ENCODE measurements at regions not wholly inside any gene's neighbourhood (a gene's known extent, or its start where the extent isn't known, plus 50 kb on each side); places are given as distances from the start of the nearest gene placed in this dataset.

- Mint-ChIP-seq H3K9me3 (no peaks in the 10 kb centered on the region), H3K27ac (no peak overlapping the region), H3K4me1 (ENCODE audit: low read depth) (no peaks in the 10 kb centered on the region), H3K27me3 (ENCODE audit: low read depth) (no peaks in the 10 kb centered on the region), H3K36me3 (ENCODE audit: low read depth) (no peaks in the 10 kb centered on the region), H3K4me3 (no peak overlapping the region)
- DNase-seq (ENCODE audit: low spot score) = no peak
These were observed 317.9 kb upstream of the UBE2E3 start for GRCh38 chr2:180662521-180662920.

GRCh38 chr2:180661686-180662030 is 318.7 kb upstream of the UBE2E3 start:
- no peak for DNase-seq (ENCODE audit: low spot score)
- Mint-ChIP-seq H3K9me3 (no peaks in the 10 kb centered on the region), H3K36me3 (ENCODE audit: low read depth) (no peaks in the 10 kb centered on the region), H3K27ac (no peak overlapping the region), H3K4me1 (ENCODE audit: low read depth) (no peaks in the 10 kb centered on the region), H3K4me3 (no peak overlapping the region), H3K27me3 (ENCODE audit: low read depth) (no peaks in the 10 kb centered on the region)

- no peaks in the 10 kb centered on the region for H3K4me1 Mint-ChIP-seq (ENCODE audit: low read depth)
- DNase-seq (ENCODE audit: low spot score) = no peak
- H3K9me3 Mint-ChIP-seq = no peaks in the 10 kb centered on the region
- no peak overlapping the region for H3K27ac Mint-ChIP-seq
- H3K4me3 Mint-ChIP-seq = no peak overlapping the region
- no peaks in the 10 kb centered on the region for H3K36me3 Mint-ChIP-seq (ENCODE audit: low read depth)
- H3K27me3 Mint-ChIP-seq (ENCODE audit: low read depth) = no peaks in the 10 kb centered on the region
These were observed 319.3 kb upstream of the UBE2E3 start for GRCh38 chr2:180660881-180661685.

- H3K27ac Mint-ChIP-seq = no peak overlapping the region
- H3K4me3 Mint-ChIP-seq = no peak overlapping the region
- no peaks in the 10 kb centered on the region for H3K36me3 Mint-ChIP-seq (ENCODE audit: low read depth)
- no peaks in the 10 kb centered on the region for H3K9me3 Mint-ChIP-seq
- DNase-seq (ENCODE audit: low spot score) = no peak
- H3K27me3 Mint-ChIP-seq (ENCODE audit: low read depth) = no peaks in the 10 kb centered on the region
- no peaks in the 10 kb centered on the region for H3K4me1 Mint-ChIP-seq (ENCODE audit: low read depth)
These were observed 320.2 kb upstream of the UBE2E3 start for GRCh38 chr2:180660207-180660606.

- no peak overlapping the region for H3K27ac Mint-ChIP-seq
- no peaks in the 10 kb centered on the region for H3K9me3 Mint-ChIP-seq
- no peak overlapping the region for H3K4me3 Mint-ChIP-seq
- no peaks in the 10 kb centered on the region for H3K27me3 Mint-ChIP-seq (ENCODE audit: low read depth)
- H3K36me3 Mint-ChIP-seq (ENCODE audit: low read depth) = no peaks in the 10 kb centered on the region
- DNase-seq (ENCODE audit: low spot score) = no peak
- H3K4me1 Mint-ChIP-seq (ENCODE audit: low read depth) = no peaks in the 10 kb centered on the region
These were observed 323.4 kb upstream of the UBE2E3 start for GRCh38 chr2:180657054-180657453.

- H3K4me3 Mint-ChIP-seq = no peak overlapping the region
- no peaks in the 10 kb centered on the region for H3K9me3 Mint-ChIP-seq
- DNase-seq (ENCODE audit: low spot score) = no peak
- H3K4me1 Mint-ChIP-seq (ENCODE audit: low read depth) = no peaks in the 10 kb centered on the region
- no peaks in the 10 kb centered on the region for H3K36me3 Mint-ChIP-seq (ENCODE audit: low read depth)
- H3K27me3 Mint-ChIP-seq (ENCODE audit: low read depth) = no peaks in the 10 kb centered on the region
- H3K27ac Mint-ChIP-seq = no peak overlapping the region
These were observed 324.0 kb upstream of the UBE2E3 start for GRCh38 chr2:180656455-180656847.

- DNase-seq (ENCODE audit: low spot score) = no peak
- no peaks in the 10 kb centered on the region for H3K9me3 Mint-ChIP-seq
- H3K36me3 Mint-ChIP-seq (ENCODE audit: low read depth) = no peaks in the 10 kb centered on the region
- H3K27me3 Mint-ChIP-seq (ENCODE audit: low read depth) = no peaks in the 10 kb centered on the region
- H3K27ac Mint-ChIP-seq = no peak overlapping the region
- no peak overlapping the region for H3K4me3 Mint-ChIP-seq
- no peaks in the 10 kb centered on the region for H3K4me1 Mint-ChIP-seq (ENCODE audit: low read depth)
These were observed 324.5 kb upstream of the UBE2E3 start for GRCh38 chr2:180655842-180656454.

GRCh38 chr2:180655393-180655792 is 325.0 kb upstream of the UBE2E3 start:
- Mint-ChIP-seq H3K36me3 (ENCODE audit: low read depth) (no peaks in the 10 kb centered on the region), H3K4me1 (ENCODE audit: low read depth) (no peaks in the 10 kb centered on the region), H3K9me3 (no peaks in the 10 kb centered on the region), H3K27me3 (ENCODE audit: low read depth) (no peaks in the 10 kb centered on the region), H3K4me3 (no peak overlapping the region), H3K27ac (no peak overlapping the region)
- DNase-seq (ENCODE audit: low spot score) = no peak

GRCh38 chr2:180653481-180653880 is 326.9 kb upstream of the UBE2E3 start:
- H3K9me3 Mint-ChIP-seq = no peaks in the 10 kb centered on the region
- H3K27ac Mint-ChIP-seq = no peak overlapping the region
- no peaks in the 10 kb centered on the region for H3K4me1 Mint-ChIP-seq (ENCODE audit: low read depth)
- no peak overlapping the region for H3K4me3 Mint-ChIP-seq
- H3K36me3 Mint-ChIP-seq (ENCODE audit: low read depth) = no peaks in the 10 kb centered on the region
- DNase-seq (ENCODE audit: low spot score) = no peak
- H3K27me3 Mint-ChIP-seq (ENCODE audit: low read depth) = no peaks in the 10 kb centered on the region

GRCh38 chr2:180652794-180653193 is 327.6 kb upstream of the UBE2E3 start:
- no peak for DNase-seq (ENCODE audit: low spot score)
- H3K4me3 Mint-ChIP-seq = no peak overlapping the region
- no peaks in the 10 kb centered on the region for H3K9me3 Mint-ChIP-seq

GRCh38 chr2:180651596-180651995 is 328.8 kb upstream of the UBE2E3 start:
- Mint-ChIP-seq H3K9me3 (no peaks in the 10 kb centered on the region), H3K4me1 (ENCODE audit: low read depth) (no peaks in the 10 kb centered on the region), H3K27me3 (ENCODE audit: low read depth) (no peaks in the 10 kb centered on the region), H3K27ac (no peak overlapping the region), H3K4me3 (no peak overlapping the region), H3K36me3 (ENCODE audit: low read depth) (no peaks in the 10 kb centered on the region)
- DNase-seq (ENCODE audit: low spot score) = no peak

More at GRCh38 chr2:180652794-180653193, 327.6 kb upstream of the UBE2E3 start:
- no peaks in the 10 kb centered on the region for H3K27me3 Mint-ChIP-seq (ENCODE audit: low read depth)
- H3K36me3 Mint-ChIP-seq (ENCODE audit: low read depth) = no peaks in the 10 kb centered on the region
- no peak overlapping the region for H3K27ac Mint-ChIP-seq
- no peaks in the 10 kb centered on the region for H3K4me1 Mint-ChIP-seq (ENCODE audit: low read depth)

- no peaks in the 10 kb centered on the region for H3K36me3 Mint-ChIP-seq (ENCODE audit: low read depth)
- no peaks in the 10 kb centered on the region for H3K9me3 Mint-ChIP-seq
- DNase-seq (ENCODE audit: low spot score) = no peak
- H3K27ac Mint-ChIP-seq = no peak overlapping the region
- no peaks in the 10 kb centered on the region for H3K4me1 Mint-ChIP-seq (ENCODE audit: low read depth)
- H3K4me3 Mint-ChIP-seq = no peak overlapping the region
- no peaks in the 10 kb centered on the region for H3K27me3 Mint-ChIP-seq (ENCODE audit: low read depth)
These were observed 332.8 kb upstream of the UBE2E3 start for GRCh38 chr2:180647621-180648020.

GRCh38 chr2:180647221-180647620 is 333.2 kb upstream of the UBE2E3 start:
- no peak overlapping the region for H3K4me3 Mint-ChIP-seq
- H3K27ac Mint-ChIP-seq = no peak overlapping the region
- no peaks in the 10 kb centered on the region for H3K36me3 Mint-ChIP-seq (ENCODE audit: low read depth)
- H3K9me3 Mint-ChIP-seq = no peaks in the 10 kb centered on the region
- H3K27me3 Mint-ChIP-seq (ENCODE audit: low read depth) = no peaks in the 10 kb centered on the region
- no peak for DNase-seq (ENCODE audit: low spot score)
- no peaks in the 10 kb centered on the region for H3K4me1 Mint-ChIP-seq (ENCODE audit: low read depth)

GRCh38 chr2:180646756-180647155 is 333.6 kb upstream of the UBE2E3 start:
- DNase-seq (ENCODE audit: low spot score) = no peak
- H3K9me3 Mint-ChIP-seq = no peaks in the 10 kb centered on the region
- H3K27ac Mint-ChIP-seq = no peak overlapping the region
- H3K36me3 Mint-ChIP-seq (ENCODE audit: low read depth) = no peaks in the 10 kb centered on the region
- H3K4me3 Mint-ChIP-seq = no peak overlapping the region
- H3K4me1 Mint-ChIP-seq (ENCODE audit: low read depth) = no peaks in the 10 kb centered on the region
- H3K27me3 Mint-ChIP-seq (ENCODE audit: low read depth) = no peaks in the 10 kb centered on the region

GRCh38 chr2:180644709-180645108 is 335.7 kb upstream of the UBE2E3 start:
- no peaks in the 10 kb centered on the region for H3K4me1 Mint-ChIP-seq (ENCODE audit: low read depth)
- H3K27me3 Mint-ChIP-seq (ENCODE audit: low read depth) = no peaks in the 10 kb centered on the region
- H3K9me3 Mint-ChIP-seq = no peaks in the 10 kb centered on the region
- H3K36me3 Mint-ChIP-seq (ENCODE audit: low read depth) = no peaks in the 10 kb centered on the region
- H3K27ac Mint-ChIP-seq = no peak overlapping the region
- no peak for DNase-seq (ENCODE audit: low spot score)
- no peak overlapping the region for H3K4me3 Mint-ChIP-seq
